Activated CD4-positive, alpha-beta T cell treated with anti-CD3 and anti-CD28 coated beads, Interleukin-2, amount 50 U/mL, for 4 hours (primary cell): ENCODE measurements at regions not wholly inside any gene's neighbourhood (a gene's known extent, or its start where the extent isn't known, plus 50 kb on each side); places are given as distances from the start of the nearest gene placed in this dataset.
"Not testable (repeated sequence)": the region's sequence is repeated elsewhere in the genome, so short reads cannot be mapped to it uniquely, and the experiment has no call there.

Experiments used
- DNase-seq, 2 experiments: peaks; one replicate each; pipeline ENCODE4 v3.0.0-alpha.2; 2020

GRCh38 chr6:14781772-14782525 is 463.9 kb upstream of the JARID2 start:
- DNase-seq: no peak

- DNase-seq: not testable (repeated sequence)
Measured at GRCh38 chr6:14782921-14783464, 462.9 kb upstream of the JARID2 start.

- no peak for DNase-seq
Measured at GRCh38 chr6:14783594-14783993, 462.3 kb upstream of the JARID2 start.

- DNase-seq: peak; percentile 2 to 6
Measured at GRCh38 chr6:14784596-14785492, 461.0 kb upstream of the JARID2 start.

GRCh38 chr6:14785493-14785790 is 460.4 kb upstream of the JARID2 start:
- no peak for DNase-seq

GRCh38 chr6:14786008-14786407 is 459.9 kb upstream of the JARID2 start:
- DNase-seq: no peak

- no peak for DNase-seq
Measured at GRCh38 chr6:14786455-14786854, 459.4 kb upstream of the JARID2 start.

GRCh38 chr6:14787250-14787649 is 458.6 kb upstream of the JARID2 start:
- DNase-seq: no peak

- DNase-seq: no peak
Measured at GRCh38 chr6:14787677-14788076, 458.2 kb upstream of the JARID2 start.

- DNase-seq: no peak
Measured at GRCh38 chr6:14789996-14790395, 455.9 kb upstream of the JARID2 start.

- DNase-seq: no peak
Measured at GRCh38 chr6:14790976-14791375, 454.9 kb upstream of the JARID2 start.

- no peak for DNase-seq
Measured at GRCh38 chr6:14791526-14791925, 454.3 kb upstream of the JARID2 start.

GRCh38 chr6:14792118-14792955 is 453.5 kb upstream of the JARID2 start:
- no peak for DNase-seq

- DNase-seq: no peak
Measured at GRCh38 chr6:14795451-14795850, 450.4 kb upstream of the JARID2 start.

- no peak for DNase-seq
Measured at GRCh38 chr6:14796974-14797762, 448.7 kb upstream of the JARID2 start.

- DNase-seq: no peak
Measured at GRCh38 chr6:14797875-14798593, 447.8 kb upstream of the JARID2 start.

GRCh38 chr6:14798594-14798982 is 447.3 kb upstream of the JARID2 start:
- no peak for DNase-seq

- no peak for DNase-seq
Measured at GRCh38 chr6:14798996-14799588, 446.8 kb upstream of the JARID2 start.

GRCh38 chr6:14799928-14800327 is 445.9 kb upstream of the JARID2 start:
- DNase-seq: peak in 1 of 2 experiments; percentile 21

- no peak for DNase-seq
Measured at GRCh38 chr6:14802514-14803160, 443.2 kb upstream of the JARID2 start.
